HL-60 (cell line): ENCODE measurements at regions not wholly inside any gene's neighbourhood (a gene's known extent, or its start where the extent isn't known, plus 50 kb on each side); places are given as distances from the start of the nearest gene placed in this dataset.

Source experiments
- CTCF ChIP-seq: IDR thresholded peaks from one replicate; pipeline ENCODE4 v1.5.1; 2011; ENCODE audit warnings: low read length, control low read depth, inconsistent platforms; ENCODE audit not compliant: insufficient read depth
- GABPA ChIP-seq: IDR thresholded peaks from 2 replicates; pipeline ENCODE4 v1.6.1; 2012; ENCODE audit warnings: low read depth
- POLR2AphosphoS5 ChIP-seq: IDR thresholded peaks from 2 replicates; pipeline ENCODE4 v1.6.1; 2012; ENCODE audit warnings: low read depth
- REST ChIP-seq: IDR thresholded peaks from 2 replicates; pipeline ENCODE4 v1.6.1; 2012; ENCODE audit warnings: low read depth; ENCODE audit not compliant: insufficient replicate concordance
- SPI1 ChIP-seq: IDR thresholded peaks from 2 replicates; pipeline ENCODE4 v1.6.1; 2012; ENCODE audit warnings: low read depth, mild to moderate bottlenecking, borderline replicate concordance

- TF ChIP-seq CTCF (no peak), POLR2AphosphoS5 (no peak), REST (no peak), GABPA (no peak), SPI1 (no peak)
These were observed 1914.5 kb upstream of the PIK3C3 start for GRCh38 chr18:40040574-40040973.
